ENCODE measurements at regions not wholly inside any gene's neighbourhood (a gene's known extent, or its start where the extent isn't known, plus 50 kb on each side); places are given as distances from the start of the nearest gene placed in this dataset.
A peak's percentile ranks its signal among the peaks of the same experiment; 100 is the strongest.

DNA sequence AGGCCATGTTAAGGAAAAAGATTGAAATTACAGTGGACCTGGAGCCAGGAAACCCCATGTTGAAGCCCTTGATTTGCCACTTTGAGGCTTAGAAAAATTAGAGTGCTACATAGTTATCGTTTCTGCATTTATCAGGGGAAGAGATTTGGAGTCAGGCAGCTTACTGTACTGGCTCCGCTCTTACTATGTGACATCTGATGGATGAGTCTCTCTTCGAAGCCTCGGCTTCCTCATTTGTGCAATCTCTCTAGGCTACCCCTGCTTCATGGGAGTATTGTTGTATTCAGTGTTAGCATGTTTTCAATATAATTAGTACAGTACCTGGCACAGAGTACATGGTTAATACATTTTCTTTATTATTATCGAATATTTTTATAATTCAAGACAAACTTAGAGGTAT, 480.4 kb upstream of the USP24 start:
- FAIRE-seq, result no peak

DNA sequence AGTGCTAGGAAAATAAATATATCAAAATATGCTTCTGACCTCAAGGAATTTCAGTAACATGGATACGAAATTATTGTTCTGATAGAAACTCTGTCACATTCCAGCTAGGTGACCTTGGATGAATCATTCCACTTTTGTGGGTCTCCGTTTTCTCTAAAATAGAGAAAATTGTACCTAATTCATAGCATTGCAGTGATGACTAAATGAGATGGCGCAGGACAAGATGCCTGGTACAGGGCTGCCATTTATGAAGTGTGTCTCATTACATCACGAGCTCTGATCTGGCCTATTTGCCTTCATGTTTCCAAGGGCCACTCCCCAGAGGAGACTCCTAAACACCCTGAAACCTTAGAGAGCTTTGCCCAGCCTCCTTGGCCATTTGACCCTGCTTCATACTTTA, 480.0 kb upstream of the USP24 start:
- FAIRE-seq, result no peak

DNA sequence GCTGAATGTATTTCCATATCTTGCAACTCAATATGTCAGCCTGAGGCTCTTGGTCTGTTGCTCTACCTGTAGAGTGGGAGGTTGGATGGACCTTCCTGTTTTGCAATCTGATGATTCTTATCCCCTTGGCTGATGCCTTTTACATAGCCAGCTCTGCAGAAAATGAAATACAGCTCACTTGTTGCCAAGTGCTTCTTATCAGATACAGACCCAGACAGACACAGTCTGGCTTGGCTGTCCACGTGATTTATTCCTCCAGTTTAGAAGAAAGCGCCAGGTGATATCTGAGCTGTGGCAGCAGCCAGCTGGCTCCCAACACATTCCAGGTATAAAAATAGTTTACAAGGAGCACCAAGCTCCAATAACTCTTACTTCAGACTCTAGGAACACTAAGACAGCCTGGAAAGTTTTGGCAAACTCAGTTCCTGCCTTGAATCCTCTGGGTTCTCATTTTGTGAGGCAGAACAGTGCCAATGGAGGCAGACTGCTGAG, 479.2 kb upstream of the USP24 start:
- no peak for FAIRE-seq

DNA sequence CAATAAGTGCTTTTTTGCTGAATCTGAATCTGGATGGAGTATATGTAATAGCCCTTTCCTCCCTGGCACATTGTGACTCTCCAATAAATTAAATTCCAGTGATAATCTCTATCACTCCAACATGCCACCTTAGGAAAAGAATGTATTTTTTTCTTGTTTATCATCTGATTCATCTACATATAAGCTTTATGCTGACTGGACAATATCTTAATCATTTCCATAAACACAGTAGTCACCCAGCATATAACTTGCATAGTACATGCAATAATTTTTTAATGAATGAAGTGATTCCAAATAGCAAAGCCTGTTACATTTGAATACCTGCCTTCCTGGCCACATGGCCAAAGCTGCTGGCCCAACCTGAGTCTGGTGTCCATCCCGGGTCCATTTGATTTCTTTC, 477.6 kb upstream of the USP24 start:
- FAIRE-seq, result no peak

DNA sequence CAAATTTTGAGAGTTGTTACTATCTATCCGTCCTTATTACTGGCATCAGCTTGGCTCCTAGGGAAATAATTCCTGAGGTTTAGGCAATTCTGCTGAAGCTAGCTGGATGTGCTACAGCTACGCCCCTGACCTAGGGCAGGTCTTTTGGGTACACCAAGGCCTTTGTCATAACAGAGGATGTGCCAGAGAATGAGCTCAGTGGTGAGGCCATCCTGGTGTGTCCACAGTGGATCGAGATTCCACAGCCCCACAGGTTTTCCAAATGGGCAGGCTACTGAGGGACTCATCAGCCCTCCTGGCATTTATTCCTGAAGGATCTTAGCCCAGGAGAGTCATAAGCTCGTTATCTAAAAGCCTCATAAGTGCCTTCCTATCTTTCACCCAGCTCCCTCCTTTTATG, 475.2 kb upstream of the USP24 start:
- no peak for FAIRE-seq

DNA sequence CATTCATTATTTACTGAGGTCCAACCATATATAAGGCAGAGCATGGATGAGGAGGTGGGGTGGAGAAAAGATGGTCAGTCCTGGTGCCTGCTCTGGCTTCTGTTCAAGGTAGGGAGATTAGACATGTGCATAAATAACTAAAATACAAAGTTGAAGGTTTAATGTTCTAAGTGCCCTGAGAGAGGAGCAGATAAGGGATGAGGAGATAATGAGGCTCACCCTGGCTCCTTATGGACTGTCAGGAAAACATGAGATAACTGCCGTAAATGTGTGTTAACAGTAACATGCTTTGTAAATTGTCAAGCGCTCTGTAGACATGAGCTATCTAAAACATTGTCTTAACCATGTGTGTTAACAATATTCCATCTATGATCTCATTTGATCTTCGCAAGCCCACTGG, 474.6 kb upstream of the USP24 start:
- no peak for FAIRE-seq

DNA sequence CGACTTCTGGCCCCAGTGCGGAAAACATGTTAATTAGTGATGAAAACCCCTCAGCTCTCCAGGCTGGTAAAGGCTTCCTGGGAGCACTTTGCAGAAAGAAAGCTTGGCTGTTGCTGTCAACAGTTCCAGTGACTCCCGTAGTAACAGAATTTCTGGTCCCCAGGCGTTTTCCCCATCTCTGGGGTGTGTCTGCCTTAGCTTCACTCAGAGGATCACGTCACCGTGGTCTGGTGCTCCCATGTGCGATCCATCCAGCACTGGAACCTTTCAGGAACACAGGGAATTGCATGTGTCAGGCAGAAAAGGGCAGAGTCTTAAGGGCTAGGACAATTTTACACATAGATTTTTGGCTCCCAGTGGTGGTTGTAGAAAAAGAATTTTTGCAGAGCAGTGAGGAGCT, 470.4 kb upstream of the USP24 start:
- FAIRE-seq, result no peak

DNA sequence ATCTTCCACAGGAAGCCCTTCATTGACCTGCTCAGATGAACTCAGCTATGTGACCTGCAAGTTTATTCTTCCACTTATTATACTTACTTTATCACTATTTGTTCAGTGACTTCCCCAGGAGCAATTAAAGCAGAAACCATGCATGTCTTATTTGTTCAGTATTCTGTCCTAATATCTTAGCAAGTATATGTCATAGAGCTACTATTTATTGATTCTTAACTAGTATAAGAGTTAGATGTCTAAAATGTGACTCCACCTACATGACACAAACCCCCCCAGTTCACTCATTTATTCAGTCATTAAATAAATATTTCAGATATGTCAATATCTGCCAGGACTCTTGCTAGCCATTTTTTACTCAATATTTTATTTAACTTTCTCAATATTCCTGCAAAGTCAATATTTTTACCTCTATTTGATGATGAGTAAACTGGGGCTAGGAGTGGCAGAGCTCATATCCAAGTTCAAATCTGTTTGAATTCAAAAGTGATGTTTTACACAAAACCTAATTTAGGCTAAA, 469.0 kb upstream of the USP24 start:
- FAIRE-seq, result no peak

DNA sequence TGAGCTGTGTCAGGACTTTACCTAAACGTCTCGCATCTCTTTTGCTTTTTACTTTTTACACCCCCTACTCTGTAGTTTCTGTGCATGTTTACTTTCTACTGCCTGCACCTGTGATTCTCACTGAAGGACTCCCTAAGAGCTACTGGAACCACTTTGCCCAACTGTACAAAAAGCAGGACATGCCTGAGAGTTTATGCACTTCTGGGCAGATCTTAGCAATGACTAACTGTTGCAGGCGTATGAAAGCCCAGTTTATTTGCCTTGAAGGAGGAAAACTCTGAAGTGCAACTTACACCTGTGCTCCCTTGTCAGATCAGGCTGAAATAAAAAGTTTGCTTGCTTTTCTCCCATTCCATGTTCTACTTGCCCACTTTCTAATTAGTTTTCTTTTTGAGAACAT, 467.0 kb upstream of the USP24 start:
- no peak for FAIRE-seq

DNA sequence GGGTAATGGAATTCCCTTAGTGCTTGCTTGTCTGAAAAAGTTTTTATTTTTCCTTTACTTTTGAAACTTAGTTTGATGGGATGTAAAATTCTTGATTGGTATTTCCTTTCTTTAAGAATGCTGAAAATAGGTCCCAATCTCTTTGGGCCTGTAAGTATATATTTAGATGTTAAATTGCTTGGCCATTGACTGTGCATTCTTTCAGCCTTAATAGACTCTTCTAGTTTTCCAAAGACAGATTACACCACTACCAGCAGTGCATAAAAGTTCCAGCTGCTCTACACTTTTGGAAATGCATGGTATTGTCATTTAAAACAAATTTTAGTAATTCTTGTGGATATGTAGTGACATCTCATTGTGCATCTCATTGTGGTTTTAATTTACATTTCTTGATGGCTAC, 464.8 kb upstream of the USP24 start:
- FAIRE-seq, result no peak

DNA sequence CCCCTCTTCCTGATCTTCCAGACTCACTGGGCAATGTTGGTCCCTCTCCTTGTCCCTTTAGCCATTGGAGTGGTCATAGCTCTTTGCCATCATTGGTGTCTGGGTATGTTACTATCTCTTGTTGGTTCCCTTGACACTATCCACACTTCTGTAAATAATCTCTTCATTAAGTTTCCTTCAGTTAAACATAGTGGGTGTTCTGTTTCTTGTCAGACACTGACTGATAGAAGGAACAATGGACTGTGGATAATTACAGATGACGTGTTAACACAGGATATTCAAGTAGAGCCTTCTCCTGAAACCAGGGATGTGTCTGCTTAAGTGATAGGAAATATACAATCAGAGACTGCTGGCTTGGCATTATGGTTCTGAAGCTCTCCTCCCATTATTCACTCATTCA, 458.3 kb upstream of the USP24 start:
- FAIRE-seq, result no peak

DNA sequence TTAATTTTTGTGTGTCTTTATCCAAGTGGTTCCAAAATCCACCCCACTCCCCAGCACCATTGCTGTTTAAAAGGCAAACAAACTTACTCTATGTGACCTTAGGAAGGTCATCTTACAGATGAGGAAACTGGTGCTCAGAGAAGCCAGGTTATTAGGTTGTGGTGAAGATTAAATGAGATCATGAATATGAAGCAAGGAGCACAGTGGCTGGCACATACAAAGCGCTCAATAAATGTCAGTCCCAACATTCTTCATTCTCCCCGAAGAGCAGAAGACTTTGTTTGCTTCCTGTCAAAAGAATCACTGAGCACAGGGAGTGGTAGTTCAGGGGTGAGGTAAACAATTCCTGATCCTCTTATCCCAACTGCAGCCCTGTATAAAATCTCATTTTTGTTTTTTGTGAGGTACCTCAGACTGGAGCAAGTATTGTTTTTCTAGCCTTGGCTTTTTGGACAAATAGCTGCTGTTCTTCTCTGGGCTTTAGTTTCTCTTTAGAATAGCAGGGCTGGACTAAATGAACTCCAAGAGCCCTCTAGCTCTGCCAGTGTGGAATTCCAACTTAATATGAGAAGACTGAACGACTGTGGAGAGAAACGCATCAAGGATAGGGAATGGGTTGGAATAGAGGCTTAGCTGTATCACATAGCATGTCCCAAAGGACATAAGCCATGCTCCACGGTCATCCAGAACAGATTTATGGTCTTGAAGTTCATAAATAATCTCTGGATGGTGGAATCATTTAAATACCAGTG, 455.3 kb upstream of the USP24 start:
- no peak for FAIRE-seq

DNA sequence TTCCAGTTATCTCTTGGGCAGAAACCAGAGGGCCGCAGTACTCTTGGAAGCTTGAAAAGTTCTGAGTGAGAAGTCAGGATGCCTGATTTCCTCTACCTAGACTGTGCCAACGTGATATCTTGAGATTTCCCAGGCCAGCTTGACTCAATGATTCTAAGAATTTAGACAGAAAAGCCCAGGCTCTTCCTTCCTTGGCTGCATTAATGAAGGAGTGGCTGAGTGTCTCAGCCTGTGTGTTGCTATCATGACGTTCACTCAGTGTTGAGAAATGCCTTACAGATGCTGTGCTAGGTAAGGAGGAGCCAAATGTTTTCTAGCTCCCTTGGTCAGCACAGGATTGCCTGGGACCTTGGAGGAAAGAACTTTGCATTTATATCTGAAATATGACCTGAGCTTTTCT, 454.1 kb upstream of the USP24 start:
- no peak for FAIRE-seq

DNA sequence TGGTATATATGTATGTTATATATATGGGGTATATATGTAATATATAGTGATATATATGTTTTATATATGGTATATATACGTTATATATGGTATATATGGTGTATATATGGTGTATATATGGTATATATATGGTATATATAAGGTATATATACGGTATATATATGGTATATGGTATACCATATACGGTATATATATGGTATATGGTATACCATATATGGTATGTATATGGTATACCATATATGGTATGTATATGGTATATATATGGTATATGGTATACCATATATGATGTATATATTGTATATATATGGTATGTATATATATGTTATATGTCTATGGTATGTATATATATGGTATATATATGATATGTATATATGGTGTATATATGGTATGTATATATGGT, 447.7 kb upstream of the USP24 start:
- peak; percentile 75 for FAIRE-seq

DNA sequence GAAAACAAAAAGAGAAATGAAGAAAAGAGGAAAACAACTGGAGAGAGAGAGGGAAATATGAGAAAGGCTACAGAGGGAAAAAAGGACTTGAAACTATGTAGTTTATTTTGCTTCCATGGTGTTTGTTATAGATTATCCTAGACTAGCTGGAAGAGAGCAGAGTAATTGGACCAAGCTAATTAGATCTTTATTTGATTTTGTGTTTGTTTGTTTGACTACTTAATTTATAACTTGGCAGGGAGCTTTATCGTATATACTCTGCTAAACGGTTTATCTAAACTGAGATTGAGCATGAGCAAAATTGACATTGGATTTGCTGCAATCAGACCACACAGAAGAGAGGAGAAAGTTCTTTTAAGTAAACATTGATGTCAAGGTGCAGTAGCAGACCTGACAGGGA, 443.8 kb upstream of the USP24 start:
- FAIRE-seq, result no peak

DNA sequence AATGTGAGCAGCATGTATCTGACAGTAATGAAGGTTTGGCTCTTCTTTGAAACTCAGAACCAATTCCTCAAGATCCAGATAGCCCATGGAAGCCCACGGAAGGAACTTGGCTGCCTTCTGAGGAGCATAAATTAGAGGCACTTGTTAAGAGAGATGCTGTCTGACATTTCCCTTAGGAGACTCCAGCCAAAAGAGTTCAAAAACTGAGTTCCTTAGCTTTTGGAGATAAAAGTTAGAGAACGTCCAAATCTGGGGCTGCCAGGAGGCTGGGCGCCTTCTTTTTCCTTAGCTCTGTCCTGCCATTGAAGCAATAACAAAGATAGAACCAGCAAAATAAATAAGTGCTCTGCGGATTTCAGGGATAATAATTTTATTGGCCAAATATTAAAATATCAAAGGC, 439.6 kb upstream of the USP24 start:
- FAIRE-seq, result no peak

DNA sequence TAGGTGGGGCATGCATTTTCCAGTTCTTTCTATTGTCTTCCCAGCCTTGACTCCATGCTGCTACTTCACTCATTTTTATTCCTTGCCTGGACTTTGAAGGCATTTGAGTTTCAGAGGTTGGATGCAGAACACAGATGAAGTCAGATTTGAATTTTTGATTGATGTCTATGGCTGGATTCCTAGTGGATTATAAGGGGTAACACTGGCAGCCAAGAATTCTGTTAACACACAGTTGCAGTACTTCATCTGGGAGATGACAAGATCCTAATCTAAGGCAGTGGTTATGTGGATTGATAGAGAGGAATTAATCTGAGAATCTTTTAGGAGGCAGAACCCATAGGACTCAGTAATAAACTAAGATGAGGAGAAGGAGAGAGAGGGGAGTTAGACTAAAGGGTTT, 439.0 kb upstream of the USP24 start:
- no peak for FAIRE-seq

DNA sequence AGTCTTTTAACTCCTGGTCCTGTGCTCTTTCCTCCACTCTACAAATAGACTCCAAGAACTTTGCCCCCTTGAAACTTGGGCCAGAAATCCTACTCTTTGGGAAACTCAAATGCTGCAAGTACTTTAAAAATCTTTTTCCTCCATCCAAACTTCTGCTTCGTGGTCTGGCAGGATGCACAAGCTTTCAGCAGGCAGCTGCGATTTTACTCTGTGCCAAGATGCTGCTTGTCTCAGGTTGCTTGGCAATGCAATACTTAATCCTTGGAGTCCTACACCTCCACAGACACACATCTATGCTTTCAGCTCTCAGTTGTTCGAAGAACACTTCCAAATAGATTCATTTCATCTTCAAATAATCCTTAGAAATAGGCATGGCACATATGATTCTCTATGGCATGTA, 435.3 kb upstream of the USP24 start:
- FAIRE-seq, result no peak

DNA sequence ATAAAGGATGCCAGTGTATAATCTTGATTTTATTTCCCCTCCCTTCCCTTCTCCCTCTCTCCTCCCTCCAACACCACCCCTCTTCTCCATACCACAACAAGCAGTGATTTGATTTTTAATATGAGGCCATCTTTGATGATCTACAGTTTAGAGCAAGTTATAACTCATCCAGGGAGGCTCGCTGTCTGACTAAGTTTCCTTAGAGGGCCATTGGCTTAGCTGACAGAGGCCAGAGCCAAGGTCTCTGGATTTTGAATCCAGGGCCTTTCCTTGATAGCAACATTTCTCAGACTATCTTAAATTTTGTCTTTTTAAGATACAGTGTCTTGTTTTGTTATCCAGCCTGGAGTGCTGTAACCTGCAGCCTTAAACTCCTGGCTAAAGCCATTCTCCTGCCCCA, 431.0 kb upstream of the USP24 start:
- FAIRE-seq, result no peak

DNA sequence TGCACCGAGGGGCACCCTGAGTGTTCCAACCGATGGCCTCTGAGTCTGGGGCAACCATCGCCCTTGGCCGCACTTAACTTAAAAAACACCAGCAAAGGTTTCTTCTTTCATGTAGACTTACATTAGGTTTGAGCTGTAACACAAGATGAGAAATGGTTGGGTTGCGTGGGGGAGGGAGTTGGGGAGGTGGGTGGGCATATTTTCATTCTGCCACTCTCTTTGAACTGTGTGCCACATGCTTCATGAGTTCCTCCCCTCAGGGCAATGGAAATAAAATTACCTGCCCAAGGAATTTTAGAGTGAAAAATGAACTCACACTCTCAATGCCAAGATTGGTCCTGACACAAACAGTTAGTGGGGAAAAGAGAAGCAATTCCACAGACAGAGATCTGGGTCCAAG, 430.1 kb upstream of the USP24 start:
- no peak for FAIRE-seq

DNA sequence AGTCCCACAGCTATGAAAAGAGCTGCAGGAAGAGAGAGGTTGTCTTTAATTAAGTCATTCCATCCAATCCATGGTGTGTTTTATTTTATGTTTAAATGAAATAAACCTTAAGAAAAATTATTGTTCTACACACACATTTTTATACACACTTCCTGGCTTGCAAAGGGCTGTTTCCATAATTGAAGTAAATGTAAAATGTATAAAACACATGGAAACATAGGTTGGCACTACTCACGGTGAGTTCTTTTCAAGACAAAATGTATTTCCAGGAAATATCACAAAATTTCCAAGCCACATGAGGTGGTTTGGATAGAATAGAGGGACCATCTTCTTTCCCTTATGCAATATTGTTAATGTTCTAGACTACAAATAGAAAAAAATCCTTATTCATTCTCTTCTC, 426.8 kb upstream of the USP24 start:
- FAIRE-seq, result no peak

DNA sequence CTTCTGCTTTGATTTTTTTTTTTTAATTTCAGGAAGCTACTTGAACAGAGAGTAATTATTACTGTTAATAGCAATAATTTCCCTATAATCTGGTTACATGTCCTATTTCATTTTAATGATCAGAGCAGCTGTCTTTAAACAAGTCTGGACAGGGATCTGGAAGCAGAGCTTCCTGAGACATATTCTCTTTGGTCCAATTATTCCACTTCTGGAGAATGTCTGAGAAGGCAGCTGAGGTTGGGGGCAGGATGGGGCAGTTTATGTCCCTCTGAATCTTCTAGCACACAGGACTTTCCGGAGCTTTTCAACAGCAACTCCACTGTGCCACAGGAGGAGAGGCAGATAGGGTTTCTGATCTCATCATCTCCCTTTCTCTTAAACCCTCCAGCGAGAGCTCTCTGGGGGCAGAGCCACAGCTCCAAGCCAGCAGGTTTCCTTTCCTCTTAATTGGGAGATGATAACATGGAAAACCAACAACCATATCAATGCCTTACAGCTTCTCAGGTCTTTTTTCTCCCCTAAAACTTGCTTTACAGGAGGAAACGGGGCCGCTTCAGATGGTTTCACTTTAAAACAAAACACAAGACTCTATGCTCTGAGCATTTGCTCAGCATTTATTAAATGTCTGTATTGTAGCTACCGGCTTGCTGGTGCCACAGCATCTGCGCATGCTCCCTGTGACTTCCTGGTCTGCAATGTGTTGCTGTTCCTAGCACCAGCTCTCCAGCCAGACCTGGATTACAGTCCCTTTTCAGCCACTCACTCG, 425.7 kb upstream of the USP24 start:
- FAIRE-seq, result no peak

DNA sequence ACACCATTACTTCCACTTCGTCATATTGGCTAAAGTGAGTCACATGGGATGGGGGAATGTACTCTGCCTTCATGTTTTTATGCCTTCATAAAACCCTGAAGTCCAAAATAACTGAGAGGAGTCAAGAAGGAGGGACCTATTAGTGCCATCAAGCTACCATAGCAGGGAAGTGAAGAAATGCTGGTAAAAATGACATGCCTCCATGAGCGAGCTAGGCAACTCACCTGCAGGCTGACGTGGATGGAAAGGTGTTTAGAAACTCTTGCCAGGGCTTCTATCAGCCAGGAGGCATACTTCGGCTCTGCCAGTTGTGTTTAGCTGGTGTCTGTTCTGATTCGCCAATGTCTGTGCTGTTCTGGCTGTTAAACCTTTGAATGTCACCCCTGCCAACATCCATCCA, 424.4 kb upstream of the USP24 start:
- no peak for FAIRE-seq

DNA sequence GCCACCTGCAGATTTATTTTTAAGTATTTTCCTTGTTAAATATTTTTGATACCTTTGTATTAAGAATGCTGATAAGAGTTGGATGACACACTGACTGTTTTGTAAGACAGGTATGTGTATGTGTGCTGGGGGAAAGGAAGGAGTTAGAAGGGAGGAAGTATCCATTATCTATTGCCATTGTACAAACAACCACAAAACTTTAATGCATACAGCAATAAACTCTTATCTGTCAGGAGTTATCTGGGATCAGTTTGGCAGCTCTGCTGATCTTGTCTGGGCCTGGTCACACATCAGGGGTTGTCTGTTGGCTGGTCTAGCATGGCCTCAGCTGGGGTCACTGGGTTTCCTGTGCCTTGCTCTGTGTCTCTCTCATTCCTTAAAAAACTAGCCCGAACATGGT, 423.9 kb upstream of the USP24 start:
- no peak for FAIRE-seq
